ENCODE measurements at regions not wholly inside any gene's neighbourhood (a gene's known extent, or its start where the extent isn't known, plus 50 kb on each side); places are given as distances from the start of the nearest gene placed in this dataset.

DNA sequence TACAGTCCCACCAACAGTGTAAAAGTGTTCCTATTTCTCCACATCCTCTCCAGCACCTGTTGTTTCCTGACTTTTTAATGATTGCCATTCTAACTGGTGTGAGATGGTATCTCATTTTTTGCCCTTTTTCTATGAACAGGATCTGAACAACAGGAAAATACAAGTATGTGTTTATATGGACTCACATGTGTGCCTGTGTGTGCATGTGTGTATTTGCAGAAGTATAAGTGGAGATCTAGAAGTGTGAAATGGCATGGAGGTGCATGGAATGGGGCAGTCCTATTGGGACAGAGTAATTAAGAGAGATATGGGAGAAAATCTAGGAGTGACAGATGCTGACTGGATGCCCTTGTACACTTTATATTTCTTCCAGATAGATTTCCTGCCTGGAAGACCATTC lies 111.6 kb upstream of the PCGF5 start:
- no peak for TF ChIP-seq FOXA1 (IDR thresholded peaks at IDR 0.05)
- TF ChIP-seq FOXM1 (IDR thresholded peaks at IDR 0.05; ENCODE audit: borderline replicate concordance) = no peak
- no peak for TF ChIP-seq TARDBP (IDR thresholded peaks at IDR 0.05)
- no peak for TF ChIP-seq ARNT (IDR thresholded peaks at IDR 0.05)
- TF ChIP-seq NFRKB (IDR thresholded peaks at IDR 0.05) = no peak
- no peak for TF ChIP-seq CTBP1 (IDR thresholded peaks at IDR 0.05; ENCODE audit: borderline replicate concordance)
- no peak for TF ChIP-seq LEF1 (IDR thresholded peaks at IDR 0.05; ENCODE audit: borderline replicate concordance)
- TF ChIP-seq SP1 (IDR thresholded peaks at IDR 0.05) = no peak
- TF ChIP-seq ELF4 (IDR thresholded peaks at IDR 0.05) = no peak
- no peak for TF ChIP-seq FOXK2 (IDR thresholded peaks at IDR 0.05)
- no peak for TF ChIP-seq ZNF384 (IDR thresholded peaks at IDR 0.05)
- no peak for TF ChIP-seq BHLHE40 (IDR thresholded peaks at IDR 0.05; ENCODE audit: borderline replicate concordance)
- no peak for TF ChIP-seq HDGF (IDR thresholded peaks at IDR 0.05; ENCODE audit: borderline replicate concordance)
